Right atrium auricular region (tissue), 2 donors: ENCODE measurements at regions not wholly inside any gene's neighbourhood (a gene's known extent, or its start where the extent isn't known, plus 50 kb on each side); places are given as distances from the start of the nearest gene placed in this dataset.

Experiments used
- DNase-seq: peaks from one replicate; pipeline ENCODE4 v3.0.0-alpha.2; 2019; ENCODE audit warnings: low spot score
- H3K27ac ChIP-seq, 2 donors: fragments of 200-600 bp; sonication (generic); 1 replicate in 1 of 2; 2 replicates in 1 of 2; pipeline ENCODE4 v1.5.1; 2016 to 2019
- H3K27me3 ChIP-seq, 2 donors: fragments of 200-600 bp; sonication (generic); one replicate each; pipeline versions ENCODE4 v1.5.1 to v1.6.0; 2017 to 2019
- H3K36me3 ChIP-seq: fragments of 200-600 bp; sonication (generic); one replicate; pipeline ENCODE4 v1.5.1; 2016
- H3K4me1 ChIP-seq, 2 donors: fragments of 200-600 bp; sonication (generic); one replicate each; pipeline versions ENCODE4 v1.5.1 to v1.6.0; 2017 to 2019
- H3K4me3 ChIP-seq, 2 donors: fragments of 200-600 bp; sonication (generic); 1 replicate in 1 of 2; 2 replicates in 1 of 2; pipeline ENCODE4 v1.5.1; 2017 to 2019; ENCODE audit warnings: mild to moderate bottlenecking in 1 of 2, moderate library complexity in 1 of 2
- H3K9me3 ChIP-seq, 2 donors: fragments of 200-600 bp; sonication (generic); one replicate each; pipeline ENCODE4 v1.5.1; 2019
- CTCF ChIP-seq, 2 donors: fragments of 200-600 bp; sonication (generic); IDR thresholded peaks; one replicate each; pipeline ENCODE4 v1.5.1; 2019; ENCODE audit warnings: antibody characterized with exemption in 2 of 2

GRCh38 chr10:29691564-29692072 is 56.8 kb upstream of the SVIL start:
- H3K36me3 ChIP-seq, result no peaks in the 10 kb centered on the region
- peaks cover 0 to 35% of the 10 kb centered on the region in 2 donors for H3K4me1 ChIP-seq
- H3K4me3 ChIP-seq, result peak overlapping the region in 1 of 2 donors; percentile 10
- peak overlapping the region; percentile 51 to 82 for H3K27ac ChIP-seq
- no peaks in the 10 kb centered on the region for H3K9me3 ChIP-seq
- no peaks in the 10 kb centered on the region for H3K27me3 ChIP-seq
- TF ChIP-seq CTCF (IDR thresholded peaks at IDR 0.05), result no peak
- peak; percentile 64 for DNase-seq

- peaks cover 0 to 35% of the 10 kb centered on the region in 2 donors for H3K4me1 ChIP-seq
- TF ChIP-seq CTCF (IDR thresholded peaks at IDR 0.05), result no peak
- no peaks in the 10 kb centered on the region for H3K9me3 ChIP-seq
- H3K27me3 ChIP-seq, result no peaks in the 10 kb centered on the region
- no peak overlapping the region for H3K27ac ChIP-seq
- no peak for DNase-seq
- H3K4me3 ChIP-seq, result no peak overlapping the region
- H3K36me3 ChIP-seq, result peaks cover 15% of the 10 kb centered on the region
Measured at GRCh38 chr10:29689001-29689400, 54.2 kb upstream of the SVIL start.

GRCh38 chr10:29688230-29688661 is 53.5 kb upstream of the SVIL start:
- Histone ChIP-seq H3K9me3 (no peaks in the 10 kb centered on the region), H3K27ac (no peak overlapping the region), H3K36me3 (peaks cover 16% of the 10 kb centered on the region), H3K4me3 (no peak overlapping the region), H3K27me3 (no peaks in the 10 kb centered on the region), H3K4me1 (peaks cover 0 to 35% of the 10 kb centered on the region in 2 donors)
- DNase-seq, result no peak
- no peak for TF ChIP-seq CTCF (IDR thresholded peaks at IDR 0.05)

- H3K27me3 ChIP-seq, result no peaks in the 10 kb centered on the region
- no peak overlapping the region for H3K27ac ChIP-seq
- H3K4me3 ChIP-seq, result no peak overlapping the region
- H3K9me3 ChIP-seq, result no peaks in the 10 kb centered on the region
- no peak for TF ChIP-seq CTCF (IDR thresholded peaks at IDR 0.05)
- DNase-seq, result no peak
- peaks cover 0 to 29% of the 10 kb centered on the region in 2 donors for H3K4me1 ChIP-seq
- H3K36me3 ChIP-seq, result peaks cover 16% of the 10 kb centered on the region
Measured at GRCh38 chr10:29687421-29688164, 52.8 kb upstream of the SVIL start.

- no peak overlapping the region for H3K4me3 ChIP-seq
- H3K27me3 ChIP-seq, result no peaks in the 10 kb centered on the region
- H3K36me3 ChIP-seq, result peaks cover 16% of the 10 kb centered on the region
- TF ChIP-seq CTCF (IDR thresholded peaks at IDR 0.05), result no peak
- H3K9me3 ChIP-seq, result no peaks in the 10 kb centered on the region
- peaks cover 0 to 20% of the 10 kb centered on the region in 2 donors for H3K4me1 ChIP-seq
- H3K27ac ChIP-seq, result no peak overlapping the region
- no peak for DNase-seq
Measured at GRCh38 chr10:29685506-29685905, 50.7 kb upstream of the SVIL start.
